ENCODE measurements at regions not wholly inside any gene's neighbourhood (a gene's known extent, or its start where the extent isn't known, plus 50 kb on each side); places are given as distances from the start of the nearest gene placed in this dataset.

GRCh38 chr18:37922162-37922561 lies 356.6 kb upstream of the CELF4 start:
- TF ChIP-seq CTCF (IDR thresholded peaks at IDR 0.05) (no peak), POLR2A (IDR thresholded peaks at IDR 0.05) (no peak)

All from Peyer's patch (tissue), 4 donors.